Adrenal gland (tissue), 9 donors: ENCODE measurements at regions not wholly inside any gene's neighbourhood (a gene's known extent, or its start where the extent isn't known, plus 50 kb on each side); places are given as distances from the start of the nearest gene placed in this dataset.

Experiments used
- DNase-seq, 7 donors: peaks; one replicate each; pipeline ENCODE4 v3.0.0-alpha.2; 2019 to 2020
- H3K27ac ChIP-seq, 5 donors: fragments of 200-600 bp; sonication (generic) in 4 of 5; 1 replicate in 3 of 5; 2 replicates in 2 of 5; pipeline versions ENCODE4 v1.5.1 to v1.8.0; 2016 to 2020; ENCODE audit warnings: mild to moderate bottlenecking in 1 of 5
- H3K27me3 ChIP-seq: fragments of 200-600 bp; 2 replicates; pipeline ENCODE4 v1.8.0; 2021
- H3K36me3 ChIP-seq, 2 donors: fragments of 200-600 bp; replicated peaks in 1 of 2; 1 replicate in 1 of 2; 2 replicates in 1 of 2; pipeline versions ENCODE4 v1.5.1 to v1.8.0; 2018 to 2022
- H3K4me1 ChIP-seq, 2 donors: fragments of 200-600 bp; replicated peaks in 1 of 2; 1 replicate in 1 of 2; 2 replicates in 1 of 2; pipeline versions ENCODE4 v1.5.1 to v1.8.0; 2018 to 2021
- H3K4me3 ChIP-seq, 4 donors: fragments of 200-600 bp; sonication (generic) in 3 of 4; one replicate each; pipeline ENCODE4 v1.5.1; 2016 to 2018
- H3K9me3 ChIP-seq, 3 donors: fragments of 200-600 bp; sonication (generic) in 1 of 3; replicated peaks in 1 of 3; 1 replicate in 2 of 3; 2 replicates in 1 of 3; pipeline versions ENCODE4 v1.5.1 to v1.8.0; 2016 to 2021
- POLR2A ChIP-seq, 2 donors: fragments of 450-650 bp; IDR thresholded peaks; one replicate each; pipeline ENCODE4 v1.6.1; 2017; ENCODE audit warnings: antibody characterized with exemption in 2 of 2, mild to moderate bottlenecking in 2 of 2, moderate library complexity in 1 of 2
- WGBS, 4 donors: extraction: QIAGEN DNeasy Blood & Tissue Kit in 2 of 4; methylation state at CpG; one replicate each; pipeline versions ENCODE4 v1.1.5 to v1.1.7; 2013 to 2017; 5-methylcytosine and 5-hydroxymethylcytosine counted together
- intact Hi-C, 2 donors: fragments of 100-400 bp; cut with DNase I; formaldehyde crosslinking; loops; one replicate each; pipeline versions ENCODE4 v1.14.1 to v1.15.0; 2022 to 2023
- TF ChIP-seq, protein P1 (sequence below), 6 experiments: fragments of 450-650 bp in 4 of 6; fragments of 200-600 bp in 2 of 6; sonication (generic) in 1 of 6; IDR thresholded peaks; 1 replicate in 5 of 6; 2 replicates in 1 of 6; pipeline versions ENCODE4 v1.5.1 to v1.8.0; 2016 to 2021; ENCODE audit warnings: antibody characterized with exemption in 6 of 6, mild to moderate bottlenecking in 2 of 6, moderate library complexity in 1 of 6
- donor health status: healthy with polysubstance abuse.
- donor health status: Bipolar disorder and iron deficiency.
- donor health status: DM: yes; HTN: yes; CAD: no.
- donor health status: DM: no; HTN: no; CAD: no.
- donor health status: DM: no; HTN: no; CAD: no.

GRCh38 chr11:38819981-38820380, 2221.9 kb upstream of the RAG2 start:
- no peaks in the 10 kb centered on the region for H3K9me3 ChIP-seq
- intact Hi-C loops, result loop anchor here in 1 of 2 donors (10.0 kb wide), 1 partner anchor 1275 kb away; no protein-coding TSS in a partner anchor
- no peak overlapping the region for H3K27ac ChIP-seq
- H3K36me3 ChIP-seq, result no peaks in the 10 kb centered on the region
- 88 to 96% (median 92%) methylated on average over 1 of the region's 1 CpG for WGBS, 4 donors
- no peak overlapping the region for H3K4me3 ChIP-seq
- no peak for DNase-seq
- H3K27me3 ChIP-seq, result no peaks in the 10 kb centered on the region
- TF ChIP-seq, protein P1, sequence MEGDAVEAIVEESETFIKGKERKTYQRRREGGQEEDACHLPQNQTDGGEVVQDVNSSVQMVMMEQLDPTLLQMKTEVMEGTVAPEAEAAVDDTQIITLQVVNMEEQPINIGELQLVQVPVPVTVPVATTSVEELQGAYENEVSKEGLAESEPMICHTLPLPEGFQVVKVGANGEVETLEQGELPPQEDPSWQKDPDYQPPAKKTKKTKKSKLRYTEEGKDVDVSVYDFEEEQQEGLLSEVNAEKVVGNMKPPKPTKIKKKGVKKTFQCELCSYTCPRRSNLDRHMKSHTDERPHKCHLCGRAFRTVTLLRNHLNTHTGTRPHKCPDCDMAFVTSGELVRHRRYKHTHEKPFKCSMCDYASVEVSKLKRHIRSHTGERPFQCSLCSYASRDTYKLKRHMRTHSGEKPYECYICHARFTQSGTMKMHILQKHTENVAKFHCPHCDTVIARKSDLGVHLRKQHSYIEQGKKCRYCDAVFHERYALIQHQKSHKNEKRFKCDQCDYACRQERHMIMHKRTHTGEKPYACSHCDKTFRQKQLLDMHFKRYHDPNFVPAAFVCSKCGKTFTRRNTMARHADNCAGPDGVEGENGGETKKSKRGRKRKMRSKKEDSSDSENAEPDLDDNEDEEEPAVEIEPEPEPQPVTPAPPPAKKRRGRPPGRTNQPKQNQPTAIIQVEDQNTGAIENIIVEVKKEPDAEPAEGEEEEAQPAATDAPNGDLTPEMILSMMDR (IDR thresholded peaks at IDR 0.05), result no peak
- no peak for TF ChIP-seq POLR2A (IDR thresholded peaks at IDR 0.05)
- no peaks in the 10 kb centered on the region for H3K4me1 ChIP-seq

DNA sequence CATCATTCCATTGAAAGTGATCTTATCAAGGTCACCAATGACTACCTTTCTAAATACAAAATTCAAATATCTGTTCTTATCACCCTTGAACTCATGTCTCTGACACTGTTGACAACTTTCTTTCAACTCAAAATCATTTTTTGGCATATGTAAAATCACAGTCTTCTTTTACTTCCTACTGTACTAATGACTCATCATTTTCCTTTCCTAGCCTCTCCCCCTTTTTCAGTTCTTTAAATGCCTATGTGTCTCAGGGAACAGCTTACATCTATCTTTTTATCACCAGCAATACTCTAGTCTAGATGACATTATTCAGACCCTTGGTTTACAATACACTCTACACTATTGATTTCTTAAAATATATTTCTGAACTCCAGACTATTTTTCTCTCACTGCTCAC, 2220.7 kb upstream of the RAG2 start:
- Histone ChIP-seq H3K27ac (no peak overlapping the region), H3K4me1 (no peaks in the 10 kb centered on the region), H3K9me3 (no peaks in the 10 kb centered on the region), H3K4me3 (no peak overlapping the region), H3K36me3 (no peaks in the 10 kb centered on the region), H3K27me3 (no peaks in the 10 kb centered on the region)
- intact Hi-C loops, result loop anchor here in 1 of 2 donors (10.0 kb wide), 1 partner anchor 1274 kb away; no protein-coding TSS in a partner anchor
- DNase-seq, result no peak
- TF ChIP-seq, protein P1 (IDR thresholded peaks at IDR 0.05), result no peak
- TF ChIP-seq POLR2A (IDR thresholded peaks at IDR 0.05), result no peak

- Histone ChIP-seq H3K4me1 (no peaks in the 10 kb centered on the region), H3K27ac (no peak overlapping the region), H3K4me3 (no peak overlapping the region), H3K9me3 (no peaks in the 10 kb centered on the region), H3K36me3 (no peaks in the 10 kb centered on the region), H3K27me3 (no peaks in the 10 kb centered on the region)
- 58 to 65% (median 62%) methylated on average over 4 of the region's 4 CpGs for WGBS, 4 donors
- DNase-seq, result no peak
- TF ChIP-seq POLR2A (IDR thresholded peaks at IDR 0.05), result no peak
- TF ChIP-seq, protein P1 (IDR thresholded peaks at IDR 0.05), result no peak
- intact Hi-C loops, result loop anchor here in 1 of 2 donors (10.0 kb wide), 1 partner anchor 1270 kb away; no protein-coding TSS in a partner anchor
These were observed 2216.6 kb upstream of the RAG2 start for GRCh38 chr11:38814670-38815069.

DNA sequence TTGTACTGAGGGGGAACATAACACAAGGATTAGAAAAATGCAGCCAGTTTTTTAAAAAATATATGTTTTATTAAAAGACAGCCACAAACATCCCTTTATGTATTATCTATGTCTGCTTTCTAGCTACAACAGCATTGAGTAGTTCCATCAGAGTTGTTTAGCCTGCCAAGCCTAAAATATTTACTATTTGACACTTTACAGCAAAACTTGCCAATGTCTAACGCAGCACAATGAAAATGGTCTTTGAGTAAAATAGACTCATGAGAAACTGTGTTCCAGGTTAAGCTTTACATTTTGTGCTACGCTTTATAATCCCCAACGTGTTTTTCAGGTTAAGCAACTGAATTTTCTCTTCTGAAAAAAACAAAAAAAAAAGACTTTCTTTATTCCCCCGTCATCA, 2211.5 kb upstream of the RAG2 start:
- Histone ChIP-seq H3K27me3 (no peaks in the 10 kb centered on the region), H3K4me1 (no peaks in the 10 kb centered on the region), H3K4me3 (no peak overlapping the region), H3K27ac (no peak overlapping the region), H3K9me3 (no peaks in the 10 kb centered on the region), H3K36me3 (no peaks in the 10 kb centered on the region)
- intact Hi-C loops, result no loop called here
- DNase-seq, result no peak
- 78 to 83% (median 81%) methylated on average over 4 of the region's 4 CpGs for WGBS, 4 donors
- TF ChIP-seq POLR2A (IDR thresholded peaks at IDR 0.05), result no peak
- TF ChIP-seq, protein P1 (IDR thresholded peaks at IDR 0.05), result no peak
